Smooth muscle cell (in vitro differentiated cells): ENCODE measurements at regions not wholly inside any gene's neighbourhood (a gene's known extent, or its start where the extent isn't known, plus 50 kb on each side); places are given as distances from the start of the nearest gene placed in this dataset.
"Not testable (repeated sequence)": the region's sequence is repeated elsewhere in the genome, so short reads cannot be mapped to it uniquely, and the experiment has no call there.

ENCODE experiments used
- DNase-seq: peaks from one replicate; lab custom pipeline; 2025; ENCODE audit not compliant: unreplicated experiment; lab: John Stamatoyannopoulos, UW
- H2AFZ ChIP-seq: fragments of 200-600 bp; sonication (generic); 2 replicates; pipeline ENCODE4 v1.6.0; 2016; ENCODE audit warnings: antibody characterized with exemption, low read depth, mild to moderate bottlenecking
- H3F3A ChIP-seq: fragments of 200-600 bp; sonication (generic); 2 replicates; pipeline ENCODE4 v1.6.0; 2017; ENCODE audit warnings: antibody characterized with exemption, low read depth
- H3K27ac ChIP-seq: fragments of 200-600 bp; sonication (generic); 2 replicates; pipeline ENCODE4 v1.5.1; 2016; ENCODE audit warnings: low read depth, mild to moderate bottlenecking
- H3K27me3 ChIP-seq: fragments of 200-600 bp; sonication (generic); 2 replicates; pipeline ENCODE4 v1.6.1; 2016; ENCODE audit warnings: low read depth, mild to moderate bottlenecking
- H3K36me3 ChIP-seq: fragments of 200-600 bp; sonication (generic); 2 replicates; pipeline ENCODE4 v1.5.1; 2016; ENCODE audit warnings: low read depth
- H3K4me1 ChIP-seq: fragments of 200-600 bp; sonication (generic); 2 replicates; pipeline ENCODE4 v1.5.1; 2016; ENCODE audit warnings: low read depth
- H3K4me2 ChIP-seq: fragments of 200-600 bp; sonication (generic); 2 replicates; pipeline ENCODE4 v1.6.0; 2016; ENCODE audit warnings: mild to moderate bottlenecking
- H3K4me3 ChIP-seq: fragments of 200-600 bp; sonication (generic); 2 replicates; pipeline ENCODE4 v1.5.1; 2016; ENCODE audit warnings: mild to moderate bottlenecking
- H3K79me2 ChIP-seq: fragments of 200-600 bp; sonication (generic); 2 replicates; pipeline ENCODE4 v1.6.0; 2016; ENCODE audit warnings: low read depth, mild to moderate bottlenecking
- H3K9ac ChIP-seq: fragments of 200-600 bp; sonication (generic); 2 replicates; pipeline ENCODE4 v1.6.0; 2016; ENCODE audit warnings: low read depth
- H3K9me3 ChIP-seq: fragments of 200-600 bp; sonication (generic); replicated peaks from 2 replicates; pipeline ENCODE4 v1.5.1; 2016; ENCODE audit warnings: low read depth
- H4K20me1 ChIP-seq: fragments of 200-600 bp; sonication (generic); 2 replicates; pipeline ENCODE4 v1.6.0; 2016; ENCODE audit warnings: low read depth
- CTCF ChIP-seq: fragments of 200-600 bp; sonication (generic); IDR thresholded peaks from 2 replicates; pipeline ENCODE4 v1.5.1; 2017; ENCODE audit warnings: borderline replicate concordance, mild to moderate bottlenecking, antibody characterized with exemption; ENCODE audit not compliant: insufficient read depth, poor library complexity, severe bottlenecking
- whole genome bisulfite sequencing: methylation state at CpG from one replicate; pipeline ENCODE4 v1.1.7; 2016; ENCODE audit warnings: low lambda C conversion rate; 5-methylcytosine and 5-hydroxymethylcytosine counted together

GRCh38 chr1:38481871-38482826, 377.4 kb downstream of the RRAGC start:
- H3K9me3 ChIP-seq: no peaks in the 10 kb centered on the region
- no peak overlapping the region for H3K9ac ChIP-seq
- H3F3A ChIP-seq: no peaks in the 10 kb centered on the region
- H3K4me2 ChIP-seq: no peak overlapping the region
- no peak for TF ChIP-seq CTCF
- no peak for DNase-seq
- H4K20me1 ChIP-seq: no peaks in the 10 kb centered on the region
- H3K79me2 ChIP-seq: no peaks in the 10 kb centered on the region
- no peaks in the 10 kb centered on the region for H3K36me3 ChIP-seq
- no peak overlapping the region for H2AFZ ChIP-seq
- H3K27me3 ChIP-seq: peaks cover 43% of the 10 kb centered on the region
- no peak overlapping the region for H3K27ac ChIP-seq
- 80% methylated on average over 11 of the region's 11 CpGs for WGBS
- H3K4me3 ChIP-seq: no peak overlapping the region
- peaks cover 28% of the 10 kb centered on the region for H3K4me1 ChIP-seq

GRCh38 chr1:38479662-38480061, 379.9 kb downstream of the RRAGC start:
- not testable (repeated sequence) for DNase-seq, H3K4me2 ChIP-seq, H3K4me3 ChIP-seq, H3K79me2 ChIP-seq, H3F3A ChIP-seq, H2AFZ ChIP-seq, H3K27ac ChIP-seq, H3K36me3 ChIP-seq, H4K20me1 ChIP-seq, H3K9me3 ChIP-seq, H3K9ac ChIP-seq
- H3K27me3 ChIP-seq: peaks cover 56% of the 10 kb centered on the region
- H3K4me1 ChIP-seq: peaks cover 38% of the 10 kb centered on the region
- 82% methylated on average over 2 of the region's 2 CpGs for WGBS

- Histone ChIP-seq H3K27me3 (peaks cover 74% of the 10 kb centered on the region), H3K9me3 (no peaks in the 10 kb centered on the region), H3K4me2 (no peak overlapping the region), H2AFZ (no peak overlapping the region), H3K79me2 (no peaks in the 10 kb centered on the region), H4K20me1 (no peaks in the 10 kb centered on the region), H3K9ac (no peak overlapping the region), H3K4me3 (no peak overlapping the region), H3K4me1 (peaks cover 27% of the 10 kb centered on the region), H3K36me3 (no peaks in the 10 kb centered on the region), H3F3A (no peaks in the 10 kb centered on the region), H3K27ac (no peak overlapping the region)
- 96% methylated on average over 2 of the region's 2 CpGs for WGBS
- no peak for TF ChIP-seq CTCF
- DNase-seq: no peak
These were observed 381.8 kb downstream of the RRAGC start for GRCh38 chr1:38477811-38478210.

- Histone ChIP-seq H3K4me3 (peak overlapping the region; percentile 45), H3K9ac (no peak overlapping the region)
- no peak for TF ChIP-seq CTCF
These were observed 382.8 kb downstream of the RRAGC start for GRCh38 chr1:38476850-38477178.

More at GRCh38 chr1:38476850-38477178, 382.8 kb downstream of the RRAGC start:
- Histone ChIP-seq H4K20me1 (no peaks in the 10 kb centered on the region), H3K9me3 (no peaks in the 10 kb centered on the region), H3K27ac (no peak overlapping the region), H3K4me2 (peak overlapping the region; percentile 89), H3K79me2 (no peaks in the 10 kb centered on the region), H2AFZ (no peak overlapping the region), H3K27me3 (peaks cover 75% of the 10 kb centered on the region), H3F3A (no peaks in the 10 kb centered on the region), H3K36me3 (no peaks in the 10 kb centered on the region), H3K4me1 (peaks cover 27% of the 10 kb centered on the region)
- no peak for DNase-seq
- 27% methylated on average over 12 of the region's 12 CpGs for WGBS
